HCT116 (cell line): ENCODE measurements at regions not wholly inside any gene's neighbourhood (a gene's known extent, or its start where the extent isn't known, plus 50 kb on each side); places are given as distances from the start of the nearest gene placed in this dataset.

ENCODE experiments used
- CTCF ChIP-seq, 3 experiments: fragments of 200-600 bp in 1 of 3; sonication (generic) in 1 of 3; IDR thresholded peaks in 2 of 3; conservative IDR thresholded peaks in 1 of 3; 2 replicates each; pipeline ENCODE4 v1.5.1; 2012 to 2017; ENCODE audit warnings: low read depth in 2 of 3, low read length in 2 of 3, antibody characterized with exemption in 1 of 3, borderline replicate concordance in 1 of 3, control low read depth in 1 of 3, mild to moderate bottlenecking in 1 of 3, mixed read lengths in 1 of 3, mixed run types in 1 of 3, moderate library complexity in 1 of 3; ENCODE audit not compliant: insufficient read depth in 1 of 3
- EZH2phosphoT487 ChIP-seq: fragments of 200-600 bp; IDR thresholded peaks from 2 replicates; pipeline ENCODE4 v1.6.1; 2018; ENCODE audit warnings: antibody characterized with exemption, borderline replicate concordance
- POLR2A ChIP-seq: IDR thresholded peaks from 2 replicates; pipeline ENCODE4 v1.7.0; 2011; ENCODE audit warnings: borderline replicate concordance; ENCODE audit not compliant: insufficient read depth, insufficient read length; ENCODE audit errors: extremely low read depth
- POLR2AphosphoS5 ChIP-seq: IDR thresholded peaks from 2 replicates; pipeline ENCODE4 v1.6.1; 2011; ENCODE audit warnings: mild to moderate bottlenecking, low read depth, low read length, moderate library complexity
- TF ChIP-seq, protein P1 (sequence below): IDR thresholded peaks from 2 replicates; pipeline ENCODE4 v1.6.1; 2012
- TF ChIP-seq, protein P2 (sequence below): IDR thresholded peaks from 2 replicates; pipeline ENCODE4 v1.6.1; 2011; ENCODE audit warnings: mild to moderate bottlenecking, low read length, moderate library complexity; ENCODE audit not compliant: insufficient replicate concordance; ENCODE audit errors: extremely low read depth

DNA sequence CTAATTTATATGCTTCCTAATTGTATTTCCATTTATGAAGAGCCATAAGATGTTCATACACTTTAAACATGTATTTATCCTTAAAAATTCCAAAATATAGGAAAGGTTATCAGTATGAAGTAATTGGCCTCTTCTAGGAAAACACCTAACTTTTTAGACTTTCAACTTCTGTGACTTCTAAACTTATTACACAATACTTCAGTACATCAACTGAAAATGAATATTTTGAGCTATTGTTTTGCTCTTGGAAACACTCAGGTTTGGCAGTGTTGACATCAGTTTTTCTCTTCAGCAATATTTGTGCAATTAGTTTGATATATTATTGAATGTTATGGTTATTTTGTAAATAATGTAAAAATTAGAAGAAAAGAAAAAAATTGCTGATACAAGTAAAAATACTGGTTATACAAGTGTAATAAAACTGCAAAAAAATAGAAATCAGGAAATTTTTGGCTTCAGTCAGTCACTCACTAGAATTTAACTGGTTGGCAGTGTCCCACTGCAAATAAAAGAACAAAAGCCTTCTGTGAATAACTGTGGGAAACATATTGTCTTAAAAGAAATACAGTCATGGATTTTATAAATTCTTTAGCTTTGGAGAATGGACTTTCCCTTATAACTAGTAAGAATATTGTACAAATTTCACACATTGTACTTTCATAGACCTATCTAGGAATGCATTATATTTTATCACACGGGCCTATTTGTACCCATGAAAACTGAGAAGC lies 635.9 kb downstream of the TLE1 start:
- TF ChIP-seq EZH2phosphoT487 (no peak), CTCF (IDR thresholded peaks at IDR 0.05 in 2 of 3, conservative IDR thresholded peaks at IDR 0.05 in 1 of 3; ENCODE audit: borderline replicate concordance in 1 of 3, insufficient read depth in 1 of 3, low read depth in 2 of 3, low read length in 2 of 3) (no peak), POLR2A (no peak), POLR2AphosphoS5 (no peak)
- TF ChIP-seq, protein P1, sequence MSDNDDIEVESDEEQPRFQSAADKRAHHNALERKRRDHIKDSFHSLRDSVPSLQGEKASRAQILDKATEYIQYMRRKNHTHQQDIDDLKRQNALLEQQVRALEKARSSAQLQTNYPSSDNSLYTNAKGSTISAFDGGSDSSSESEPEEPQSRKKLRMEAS = no peak
- TF ChIP-seq, protein P2, sequence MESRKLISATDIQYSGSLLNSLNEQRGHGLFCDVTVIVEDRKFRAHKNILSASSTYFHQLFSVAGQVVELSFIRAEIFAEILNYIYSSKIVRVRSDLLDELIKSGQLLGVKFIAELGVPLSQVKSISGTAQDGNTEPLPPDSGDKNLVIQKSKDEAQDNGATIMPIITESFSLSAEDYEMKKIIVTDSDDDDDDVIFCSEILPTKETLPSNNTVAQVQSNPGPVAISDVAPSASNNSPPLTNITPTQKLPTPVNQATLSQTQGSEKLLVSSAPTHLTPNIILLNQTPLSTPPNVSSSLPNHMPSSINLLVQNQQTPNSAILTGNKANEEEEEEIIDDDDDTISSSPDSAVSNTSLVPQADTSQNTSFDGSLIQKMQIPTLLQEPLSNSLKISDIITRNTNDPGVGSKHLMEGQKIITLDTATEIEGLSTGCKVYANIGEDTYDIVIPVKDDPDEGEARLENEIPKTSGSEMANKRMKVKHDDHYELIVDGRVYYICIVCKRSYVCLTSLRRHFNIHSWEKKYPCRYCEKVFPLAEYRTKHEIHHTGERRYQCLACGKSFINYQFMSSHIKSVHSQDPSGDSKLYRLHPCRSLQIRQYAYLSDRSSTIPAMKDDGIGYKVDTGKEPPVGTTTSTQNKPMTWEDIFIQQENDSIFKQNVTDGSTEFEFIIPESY = no peak
